H54 (cell line): ENCODE measurements at regions not wholly inside any gene's neighbourhood (a gene's known extent, or its start where the extent isn't known, plus 50 kb on each side); places are given as distances from the start of the nearest gene placed in this dataset.

Experiments
- DNase-seq: peaks from one replicate; pipeline ENCODE4 v3.0.0; 2011; ENCODE audit warnings: low spot score, mixed read lengths; ENCODE audit not compliant: insufficient read length
- FAIRE-seq: peaks from 3 replicates; lab custom pipeline; 2011; peaks lifted over from hg19 to GRCh38; lab: Jason Lieb, UNC
- POLR2A ChIP-seq: IDR thresholded peaks from 2 replicates; pipeline ENCODE4 v1.6.1; 2011; ENCODE audit warnings: low read depth, mild to moderate bottlenecking, low read length

- DNase-seq (no peak), FAIRE-seq (no peak)
- no peak for TF ChIP-seq POLR2A
These were observed 57.0 kb upstream of the GIMD1 start for GRCh38 chr4:106425576-106425975.

GRCh38 chr4:106424426-106424825 is 55.8 kb upstream of the GIMD1 start:
- FAIRE-seq (no peak), DNase-seq (no peak)
- TF ChIP-seq POLR2A, result no peak

- FAIRE-seq, result no peak
- no peak for DNase-seq
- TF ChIP-seq POLR2A, result no peak
These were observed 55.2 kb upstream of the GIMD1 start for GRCh38 chr4:106423791-106424190.

- FAIRE-seq, result no peak
- TF ChIP-seq POLR2A, result no peak
- DNase-seq, result no peak
These were observed 54.2 kb upstream of the GIMD1 start for GRCh38 chr4:106422766-106423165.

- no peak for TF ChIP-seq POLR2A
- DNase-seq (no peak), FAIRE-seq (no peak)
These were observed 53.1 kb upstream of the GIMD1 start for GRCh38 chr4:106421441-106422296.

- TF ChIP-seq POLR2A, result no peak
- no peak for DNase-seq
- no peak for FAIRE-seq
These were observed 49.9 kb upstream of the GIMD1 start for GRCh38 chr4:106418444-106418843.
